Endothelial cell of umbilical vein (primary cell): ENCODE measurements at regions not wholly inside any gene's neighbourhood (a gene's known extent, or its start where the extent isn't known, plus 50 kb on each side); places are given as distances from the start of the nearest gene placed in this dataset.

Source experiments
- JUN ChIP-seq: IDR thresholded peaks from 2 replicates; pipeline ENCODE4 v1.6.1; 2011; ENCODE audit warnings: borderline replicate concordance, low read depth; ENCODE audit not compliant: insufficient read length, insufficient read depth
- TF ChIP-seq, protein P1 (sequence below), 2 donors: IDR thresholded peaks; 1 replicate in 1 of 2; 2 replicates in 1 of 2; pipeline ENCODE4 v1.5.1; 2011; ENCODE audit warnings: low read length in 2 of 2, mild to moderate bottlenecking in 2 of 2, moderate library complexity in 2 of 2, control low read depth in 1 of 2, inconsistent platforms in 1 of 2, low read depth in 1 of 2; ENCODE audit not compliant: insufficient read depth in 1 of 2; ENCODE audit errors: extremely low read depth in 1 of 2

GRCh38 chr1:55814967-55815366 is 599.8 kb upstream of the USP24 start:
- TF ChIP-seq JUN: no peak
- TF ChIP-seq, protein P1, sequence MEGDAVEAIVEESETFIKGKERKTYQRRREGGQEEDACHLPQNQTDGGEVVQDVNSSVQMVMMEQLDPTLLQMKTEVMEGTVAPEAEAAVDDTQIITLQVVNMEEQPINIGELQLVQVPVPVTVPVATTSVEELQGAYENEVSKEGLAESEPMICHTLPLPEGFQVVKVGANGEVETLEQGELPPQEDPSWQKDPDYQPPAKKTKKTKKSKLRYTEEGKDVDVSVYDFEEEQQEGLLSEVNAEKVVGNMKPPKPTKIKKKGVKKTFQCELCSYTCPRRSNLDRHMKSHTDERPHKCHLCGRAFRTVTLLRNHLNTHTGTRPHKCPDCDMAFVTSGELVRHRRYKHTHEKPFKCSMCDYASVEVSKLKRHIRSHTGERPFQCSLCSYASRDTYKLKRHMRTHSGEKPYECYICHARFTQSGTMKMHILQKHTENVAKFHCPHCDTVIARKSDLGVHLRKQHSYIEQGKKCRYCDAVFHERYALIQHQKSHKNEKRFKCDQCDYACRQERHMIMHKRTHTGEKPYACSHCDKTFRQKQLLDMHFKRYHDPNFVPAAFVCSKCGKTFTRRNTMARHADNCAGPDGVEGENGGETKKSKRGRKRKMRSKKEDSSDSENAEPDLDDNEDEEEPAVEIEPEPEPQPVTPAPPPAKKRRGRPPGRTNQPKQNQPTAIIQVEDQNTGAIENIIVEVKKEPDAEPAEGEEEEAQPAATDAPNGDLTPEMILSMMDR (IDR thresholded peaks at IDR 0.05; ENCODE audit: extremely low read depth in 1 of 2, insufficient read depth in 1 of 2, low read depth in 1 of 2, low read length in 2 of 2): no peak
